ENCODE measurements at regions not wholly inside any gene's neighbourhood (a gene's known extent, or its start where the extent isn't known, plus 50 kb on each side); places are given as distances from the start of the nearest gene placed in this dataset.

DNA sequence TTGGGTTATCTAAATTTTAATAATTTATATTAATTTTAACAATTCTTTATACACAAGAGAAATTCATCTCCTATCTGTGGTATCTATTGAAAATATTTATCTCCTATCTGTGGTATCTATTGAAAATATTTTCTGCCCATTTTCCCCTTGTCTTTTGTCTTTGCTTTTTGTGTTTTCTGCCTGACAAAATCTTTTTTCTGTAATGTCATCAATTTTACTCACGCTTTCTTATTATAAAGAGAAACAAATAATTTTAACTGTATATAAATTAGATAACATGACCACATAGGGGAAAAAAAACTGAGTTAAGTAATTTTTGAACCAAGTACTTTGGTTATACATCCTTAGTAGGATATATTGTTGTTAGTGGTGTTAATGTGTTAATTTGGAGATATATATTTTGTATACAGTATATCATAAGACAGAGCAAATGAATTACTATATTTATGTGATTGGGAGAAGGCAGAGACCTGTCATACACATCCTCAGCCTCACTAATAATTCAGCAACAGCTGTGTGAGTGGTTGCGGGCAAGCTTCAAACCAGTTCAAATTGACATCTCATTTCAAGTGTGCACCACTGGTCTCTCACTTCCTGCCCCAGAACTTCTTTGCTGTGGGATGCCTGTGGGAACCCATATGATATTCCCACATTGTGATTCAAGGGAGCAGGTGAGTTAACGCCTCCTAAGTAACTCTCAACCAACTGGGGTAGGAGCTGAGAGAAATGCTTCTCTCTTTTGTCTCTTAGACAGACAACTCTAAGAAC lies 292.4 kb downstream of the SP3 start:
- TF ChIP-seq POLR2AphosphoS5 (IDR thresholded peaks at IDR 0.05; ENCODE audit: low read depth, low read length) (no peak), POLR2A (IDR thresholded peaks at IDR 0.05; ENCODE audit: low read depth, low read length) (no peak)

Data from GM12892 (cell line).